ENCODE measurements at regions not wholly inside any gene's neighbourhood (a gene's known extent, or its start where the extent isn't known, plus 50 kb on each side); places are given as distances from the start of the nearest gene placed in this dataset.

DNA sequence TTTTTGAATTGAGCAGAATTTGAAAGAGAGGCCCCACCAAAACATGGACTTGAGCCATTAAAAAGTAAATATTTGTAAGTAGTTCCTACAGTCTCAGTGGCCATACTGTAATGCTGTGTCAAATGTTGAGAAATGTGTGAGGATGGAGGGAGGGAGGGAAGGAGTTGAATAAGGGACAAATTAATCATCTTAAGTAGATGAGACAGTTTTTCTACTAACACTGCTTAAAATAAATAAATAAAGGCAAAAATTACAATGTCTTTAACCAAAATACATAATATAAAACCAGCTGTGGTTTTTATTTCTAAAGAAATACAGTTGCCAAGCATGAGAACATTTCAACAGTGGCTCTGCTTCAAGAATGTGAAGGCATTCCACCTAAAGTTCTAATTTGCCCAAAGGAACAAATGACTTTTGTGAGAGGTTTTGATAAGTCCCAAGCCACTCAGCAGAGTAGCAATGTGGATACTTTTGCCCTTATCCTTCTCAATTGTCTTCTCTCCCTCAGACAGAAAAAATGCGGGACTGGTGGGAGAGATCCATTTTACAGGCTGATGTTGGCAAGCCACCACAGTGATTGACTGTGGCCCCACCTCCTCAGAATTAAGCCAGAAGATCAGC, 427.0 kb upstream of the RARB start:
- in situ Hi-C loops (cut with HindIII; ENCODE audit: low sequenced_read_pairs), result no loop called here
- TF ChIP-seq, protein P1, sequence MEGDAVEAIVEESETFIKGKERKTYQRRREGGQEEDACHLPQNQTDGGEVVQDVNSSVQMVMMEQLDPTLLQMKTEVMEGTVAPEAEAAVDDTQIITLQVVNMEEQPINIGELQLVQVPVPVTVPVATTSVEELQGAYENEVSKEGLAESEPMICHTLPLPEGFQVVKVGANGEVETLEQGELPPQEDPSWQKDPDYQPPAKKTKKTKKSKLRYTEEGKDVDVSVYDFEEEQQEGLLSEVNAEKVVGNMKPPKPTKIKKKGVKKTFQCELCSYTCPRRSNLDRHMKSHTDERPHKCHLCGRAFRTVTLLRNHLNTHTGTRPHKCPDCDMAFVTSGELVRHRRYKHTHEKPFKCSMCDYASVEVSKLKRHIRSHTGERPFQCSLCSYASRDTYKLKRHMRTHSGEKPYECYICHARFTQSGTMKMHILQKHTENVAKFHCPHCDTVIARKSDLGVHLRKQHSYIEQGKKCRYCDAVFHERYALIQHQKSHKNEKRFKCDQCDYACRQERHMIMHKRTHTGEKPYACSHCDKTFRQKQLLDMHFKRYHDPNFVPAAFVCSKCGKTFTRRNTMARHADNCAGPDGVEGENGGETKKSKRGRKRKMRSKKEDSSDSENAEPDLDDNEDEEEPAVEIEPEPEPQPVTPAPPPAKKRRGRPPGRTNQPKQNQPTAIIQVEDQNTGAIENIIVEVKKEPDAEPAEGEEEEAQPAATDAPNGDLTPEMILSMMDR (IDR thresholded peaks at IDR 0.05; ENCODE audit: low read depth, low read length), result no peak
- DNase-seq (ENCODE audit: low read depth, low spot score), result no peak
- no peak overlapping the region for H3K4me3 ChIP-seq (ENCODE audit: low read depth, low read length)

DNA sequence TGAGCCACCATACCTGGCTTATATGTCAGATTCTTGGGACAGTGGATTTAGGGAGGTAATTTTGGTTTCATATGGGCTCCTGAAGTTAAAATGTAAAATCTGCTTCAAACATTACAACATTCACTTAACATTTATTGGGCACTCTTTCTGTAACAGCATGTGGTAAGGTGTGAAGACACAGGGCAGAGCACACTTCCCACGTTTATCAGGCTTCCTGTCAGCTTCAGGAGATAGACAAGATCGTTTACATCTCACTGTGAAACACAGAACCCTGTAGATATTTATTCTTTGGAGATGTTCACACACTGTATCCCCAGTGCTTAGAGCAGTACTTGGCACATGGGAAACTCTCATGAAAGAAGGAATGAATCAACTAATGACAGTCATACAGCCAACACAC, 426.0 kb upstream of the RARB start:
- TF ChIP-seq, protein P1 (IDR thresholded peaks at IDR 0.05; ENCODE audit: low read depth, low read length), result no peak
- H3K4me3 ChIP-seq (ENCODE audit: low read depth, low read length), result no peak overlapping the region
- DNase-seq (ENCODE audit: low read depth, low spot score), result no peak
- in situ Hi-C loops (cut with HindIII; ENCODE audit: low sequenced_read_pairs), result no loop called here

DNA sequence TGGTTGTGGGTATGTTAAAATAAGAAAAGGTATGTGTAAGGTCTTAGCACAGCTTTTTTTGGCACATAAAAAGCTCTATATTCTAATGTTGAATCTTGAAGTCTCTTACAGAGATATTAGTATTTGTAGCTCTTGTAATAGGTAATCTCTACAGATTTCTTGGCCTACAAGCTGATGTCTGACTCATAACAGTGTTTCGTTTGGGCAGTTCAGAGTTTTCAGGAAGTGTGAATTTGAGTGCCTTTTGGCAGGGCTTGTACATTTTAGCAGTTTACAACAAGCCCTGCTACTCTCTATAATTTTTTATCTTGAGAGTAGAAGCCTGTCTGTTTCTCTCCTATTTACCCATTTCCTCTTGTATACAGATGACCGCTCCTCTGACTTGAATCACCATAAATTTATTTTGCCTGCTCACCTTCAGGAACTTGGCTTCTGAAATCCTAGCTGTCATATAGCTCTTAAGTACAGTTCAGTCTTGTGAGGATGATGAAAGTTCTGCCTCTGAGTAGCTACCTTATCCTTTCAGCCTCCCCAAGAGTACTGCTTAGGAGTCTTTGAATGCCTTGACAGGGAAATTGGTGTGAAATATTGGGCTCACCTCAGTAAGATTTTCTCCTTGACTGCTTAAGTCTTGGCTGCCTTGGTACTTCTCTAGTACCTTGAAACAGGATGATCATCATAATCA, 419.9 kb upstream of the RARB start:
- peak; percentile 71 for DNase-seq (ENCODE audit: low read depth, low spot score)
- in situ Hi-C loops (cut with HindIII; ENCODE audit: low sequenced_read_pairs), result no loop called here
- no peak overlapping the region for H3K4me3 ChIP-seq (ENCODE audit: low read depth, low read length)
- TF ChIP-seq, protein P1 (IDR thresholded peaks at IDR 0.05; ENCODE audit: low read depth, low read length), result no peak

DNA sequence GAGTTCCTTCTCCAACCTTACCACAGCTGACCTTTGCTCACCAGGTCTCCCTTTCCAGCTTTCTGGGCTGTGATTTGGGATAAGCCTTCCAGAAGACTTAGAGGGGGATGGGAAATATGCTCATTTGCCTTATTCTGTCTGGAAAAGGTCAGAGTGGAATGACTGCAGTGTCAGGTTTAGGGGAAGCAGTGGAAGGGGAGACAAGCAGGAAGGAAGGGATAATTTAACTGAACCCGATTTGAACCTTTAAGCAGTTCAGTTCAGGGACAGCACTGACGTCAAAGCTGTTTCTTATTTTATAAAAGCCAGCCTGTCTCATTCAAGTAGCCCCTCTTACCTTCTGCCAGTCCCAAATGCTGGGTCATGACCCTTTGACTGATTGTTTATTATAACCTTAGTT, 418.4 kb upstream of the RARB start:
- TF ChIP-seq, protein P1 (IDR thresholded peaks at IDR 0.05; ENCODE audit: low read depth, low read length), result no peak
- no peak for DNase-seq (ENCODE audit: low read depth, low spot score)
- in situ Hi-C loops (cut with HindIII; ENCODE audit: low sequenced_read_pairs), result no loop called here
- H3K4me3 ChIP-seq (ENCODE audit: low read depth, low read length), result no peak overlapping the region

DNA sequence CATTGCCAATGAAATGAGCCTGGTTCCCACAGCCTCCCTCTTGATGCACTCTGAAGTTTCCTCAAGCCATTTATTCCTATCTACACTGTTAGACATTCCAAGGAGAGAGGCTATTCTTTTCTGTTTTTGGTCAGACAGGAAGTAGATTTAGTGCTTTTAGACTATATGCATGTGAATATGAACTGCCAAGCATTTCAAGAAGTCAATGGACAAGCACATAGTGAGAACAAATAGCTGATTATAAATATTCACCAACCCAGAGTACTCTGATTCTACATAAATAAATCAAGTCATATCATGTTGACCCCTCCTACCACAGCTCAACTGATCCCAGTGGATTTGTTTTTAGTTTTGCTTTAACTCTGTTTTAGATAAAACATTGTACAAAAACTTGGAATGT, 412.5 kb upstream of the RARB start:
- no peak overlapping the region for H3K4me3 ChIP-seq (ENCODE audit: low read depth, low read length)
- DNase-seq (ENCODE audit: low read depth, low spot score), result no peak
- TF ChIP-seq, protein P1 (IDR thresholded peaks at IDR 0.05; ENCODE audit: low read depth, low read length), result no peak
- in situ Hi-C loops (cut with HindIII; ENCODE audit: low sequenced_read_pairs), result no loop called here

DNA sequence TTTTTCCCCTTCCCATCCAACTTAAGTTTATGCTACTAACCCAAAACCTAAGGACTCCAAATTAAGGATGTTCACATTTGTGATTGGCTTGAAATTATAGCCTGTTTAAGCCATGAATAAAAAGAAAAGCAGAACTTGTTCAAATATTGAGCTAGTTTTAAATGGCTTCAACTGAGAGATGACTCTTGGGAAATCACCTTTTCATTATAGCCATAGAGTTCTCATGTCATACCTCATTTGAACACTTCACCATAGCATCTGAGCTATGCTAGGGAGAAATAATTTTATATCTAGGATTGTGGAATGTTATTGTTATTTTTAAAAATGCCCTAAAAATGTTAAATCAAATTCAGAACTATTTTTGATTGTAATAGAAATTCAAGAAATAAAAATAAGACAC, 409.2 kb upstream of the RARB start:
- no peak overlapping the region for H3K4me3 ChIP-seq (ENCODE audit: low read depth, low read length)
- in situ Hi-C loops (cut with HindIII; ENCODE audit: low sequenced_read_pairs), result no loop called here
- TF ChIP-seq, protein P1 (IDR thresholded peaks at IDR 0.05; ENCODE audit: low read depth, low read length), result no peak
- DNase-seq (ENCODE audit: low read depth, low spot score), result no peak

Measured in astrocyte of the spinal cord (primary cell).